Spleen (tissue), 7 donors: ENCODE measurements at regions not wholly inside any gene's neighbourhood (a gene's known extent, or its start where the extent isn't known, plus 50 kb on each side); places are given as distances from the start of the nearest gene placed in this dataset.

Experiments
- POLR2A ChIP-seq, 3 donors: fragments of 450-650 bp; IDR thresholded peaks; one replicate each; pipeline ENCODE4 v1.5.1; 2017; ENCODE audit warnings: antibody characterized with exemption in 3 of 3, mild to moderate bottlenecking in 1 of 3
- POLR2AphosphoS5 ChIP-seq, 3 donors: sonication (generic); formaldehyde crosslinking; IDR thresholded peaks; one replicate each; pipeline ENCODE4 v1.5.1; 2017; ENCODE audit warnings: antibody characterized with exemption in 3 of 3
- TF ChIP-seq, protein P1 (sequence below), 11 experiments: fragments of 200-600 bp in 7 of 11; fragments of 450-650 bp in 4 of 11; sonication (generic) in 4 of 11; IDR thresholded peaks in 8 of 11; conservative IDR thresholded peaks in 3 of 11; 1 replicate in 7 of 11; 2 replicates in 4 of 11; pipeline versions ENCODE4 v1.4.0 to v1.8.0; 2016 to 2021; ENCODE audit warnings: antibody characterized with exemption in 11 of 11, inconsistent platforms in 4 of 11, mild to moderate bottlenecking in 1 of 11
- donor health status: DM: no; HTN: no; CAD: no; lungs with moderate emphysema.
- donor health status: DM: no; HTN: no; CAD: no.
- donor health status: DM: no; HTN: no; CAD: no.

GRCh38 chr7:79923953-79924352 lies 210.7 kb upstream of the GNAI1 start:
- TF ChIP-seq POLR2AphosphoS5 (IDR thresholded peaks at IDR 0.05) (no peak), POLR2A (IDR thresholded peaks at IDR 0.05) (no peak)
- TF ChIP-seq, protein P1, sequence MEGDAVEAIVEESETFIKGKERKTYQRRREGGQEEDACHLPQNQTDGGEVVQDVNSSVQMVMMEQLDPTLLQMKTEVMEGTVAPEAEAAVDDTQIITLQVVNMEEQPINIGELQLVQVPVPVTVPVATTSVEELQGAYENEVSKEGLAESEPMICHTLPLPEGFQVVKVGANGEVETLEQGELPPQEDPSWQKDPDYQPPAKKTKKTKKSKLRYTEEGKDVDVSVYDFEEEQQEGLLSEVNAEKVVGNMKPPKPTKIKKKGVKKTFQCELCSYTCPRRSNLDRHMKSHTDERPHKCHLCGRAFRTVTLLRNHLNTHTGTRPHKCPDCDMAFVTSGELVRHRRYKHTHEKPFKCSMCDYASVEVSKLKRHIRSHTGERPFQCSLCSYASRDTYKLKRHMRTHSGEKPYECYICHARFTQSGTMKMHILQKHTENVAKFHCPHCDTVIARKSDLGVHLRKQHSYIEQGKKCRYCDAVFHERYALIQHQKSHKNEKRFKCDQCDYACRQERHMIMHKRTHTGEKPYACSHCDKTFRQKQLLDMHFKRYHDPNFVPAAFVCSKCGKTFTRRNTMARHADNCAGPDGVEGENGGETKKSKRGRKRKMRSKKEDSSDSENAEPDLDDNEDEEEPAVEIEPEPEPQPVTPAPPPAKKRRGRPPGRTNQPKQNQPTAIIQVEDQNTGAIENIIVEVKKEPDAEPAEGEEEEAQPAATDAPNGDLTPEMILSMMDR (IDR thresholded peaks at IDR 0.05 in 8 of 11, conservative IDR thresholded peaks at IDR 0.05 in 3 of 11): no peak
